HG02798 (cell line): ENCODE measurements at regions not wholly inside any gene's neighbourhood (a gene's known extent, or its start where the extent isn't known, plus 50 kb on each side); places are given as distances from the start of the nearest gene placed in this dataset.
"Not testable (repeated sequence)": the region's sequence is repeated elsewhere in the genome, so short reads cannot be mapped to it uniquely, and the experiment has no call there.

Experiments
- ATAC-seq: cut with Tn5 transposase; IDR thresholded peaks from one replicate; pipeline ENCODE4 v1.9.1; 2021; ENCODE audit warnings: mild to moderate bottlenecking; ENCODE audit not compliant: unreplicated experiment, poor library complexity

DNA sequence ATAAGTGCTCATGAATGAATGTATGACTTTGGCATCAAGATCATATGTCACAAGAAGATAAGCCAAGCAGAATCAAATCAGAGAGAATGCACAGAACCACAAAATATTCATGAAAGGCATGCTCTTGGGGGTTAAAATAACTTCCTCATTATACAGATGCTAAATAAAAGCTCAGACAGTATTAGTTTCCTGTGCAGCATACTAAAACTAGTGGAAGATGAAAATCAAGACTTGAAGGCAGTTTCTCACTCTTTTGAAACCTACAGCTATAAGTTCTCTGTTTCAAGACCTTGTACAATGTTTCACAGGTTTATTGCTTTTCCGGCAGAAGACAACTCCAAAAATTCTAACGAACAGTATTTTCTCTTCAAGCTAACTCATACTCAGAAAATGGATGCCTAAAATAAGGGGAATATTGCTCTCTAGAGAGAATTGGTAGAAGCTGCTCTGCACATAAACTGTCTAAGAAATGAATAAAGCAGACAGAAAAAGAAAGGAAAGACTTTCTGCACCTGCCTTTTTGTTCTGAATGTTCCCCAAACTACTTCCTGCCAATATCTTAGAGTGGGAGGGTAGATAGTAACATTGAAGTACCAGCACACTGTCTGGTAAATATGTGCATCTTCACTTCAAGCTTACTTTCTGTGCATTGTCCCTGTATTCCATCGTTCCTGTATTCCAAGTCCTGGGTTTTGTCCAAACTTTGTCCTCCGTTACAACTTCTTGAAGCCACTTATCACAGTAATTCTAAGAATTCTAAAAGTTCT is 639.4 kb upstream of the FAT3 start:
- ATAC-seq, result no peak

- no peak for ATAC-seq
These were observed 661.4 kb upstream of the FAT3 start for GRCh38 chr11:91563176-91563575.

GRCh38 chr11:91560434-91560833 is 664.2 kb upstream of the FAT3 start:
- no peak for ATAC-seq

- ATAC-seq, result no peak
These were observed 686.6 kb upstream of the FAT3 start for GRCh38 chr11:91538065-91538464.

- ATAC-seq, result no peak
These were observed 688.3 kb upstream of the FAT3 start for GRCh38 chr11:91536366-91536765.

- ATAC-seq, result no peak
These were observed 695.7 kb upstream of the FAT3 start for GRCh38 chr11:91528965-91529364.

- ATAC-seq, result no peak
These were observed 697.1 kb upstream of the FAT3 start for GRCh38 chr11:91527380-91528030.

- no peak for ATAC-seq
These were observed 710.9 kb upstream of the FAT3 start for GRCh38 chr11:91513734-91514133.

- ATAC-seq, result no peak
These were observed 726.8 kb upstream of the FAT3 start for GRCh38 chr11:91497847-91498246.

GRCh38 chr11:91495837-91496236 is 728.8 kb upstream of the FAT3 start:
- no peak for ATAC-seq

DNA sequence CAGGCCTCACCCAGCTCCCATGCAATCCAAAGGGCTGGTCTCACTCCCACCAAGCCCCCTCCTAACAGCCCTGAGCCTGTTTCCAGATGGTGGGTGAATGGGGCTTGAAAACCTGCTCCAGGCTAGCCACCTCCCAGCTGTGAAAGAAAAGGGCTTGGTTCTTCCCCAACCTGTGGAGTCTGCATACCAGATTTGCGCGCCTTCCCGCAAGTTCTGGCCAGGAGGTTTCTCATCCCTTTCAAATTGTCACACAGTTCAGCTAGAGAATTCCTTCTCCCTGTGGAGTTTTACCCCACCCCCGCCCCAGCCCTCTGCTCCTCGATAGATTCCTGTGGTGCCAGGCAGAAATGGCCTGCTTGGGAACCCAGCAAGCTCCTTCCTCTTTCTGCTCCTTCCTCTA is 734.6 kb upstream of the FAT3 start:
- ATAC-seq, result no peak

DNA sequence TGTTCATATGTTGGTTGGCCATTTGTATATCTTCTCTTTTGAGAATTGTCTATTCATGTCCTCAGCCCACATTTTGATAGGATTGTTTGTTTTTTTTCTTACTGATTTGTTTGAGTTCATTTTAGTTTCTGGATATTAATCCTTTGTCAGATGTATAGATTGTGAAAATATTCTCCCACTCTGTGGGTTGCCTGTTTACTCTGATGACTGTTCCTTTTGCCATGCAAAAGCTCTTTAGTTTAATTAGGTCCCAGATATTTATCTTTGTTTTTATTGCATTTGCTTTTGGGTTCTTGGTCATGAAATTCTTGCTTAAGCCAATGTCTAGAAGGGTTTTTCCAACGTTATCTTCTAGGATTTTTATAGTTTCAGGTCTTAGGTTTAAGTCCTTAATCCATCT is 740.7 kb upstream of the FAT3 start:
- ATAC-seq, result not testable (repeated sequence)

DNA sequence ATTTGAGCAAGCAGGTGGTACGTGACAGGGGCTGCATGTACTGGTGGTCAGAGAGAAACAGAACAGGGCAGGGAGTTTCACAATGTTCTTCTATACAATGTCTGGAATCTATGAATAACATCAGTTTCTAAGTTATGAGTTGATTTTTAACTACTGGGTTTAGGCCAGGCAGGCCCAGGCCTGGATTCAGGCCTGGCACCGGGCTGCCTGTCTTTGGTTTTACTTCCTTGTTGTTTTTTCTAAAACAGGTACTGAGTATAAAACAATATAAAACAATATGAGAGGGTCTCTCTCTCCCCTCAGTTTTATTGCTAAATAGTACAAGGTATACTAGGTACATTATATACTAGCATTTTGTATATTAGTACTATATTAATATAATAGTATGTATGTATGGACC is 742.7 kb upstream of the FAT3 start:
- not testable (repeated sequence) for ATAC-seq

DNA sequence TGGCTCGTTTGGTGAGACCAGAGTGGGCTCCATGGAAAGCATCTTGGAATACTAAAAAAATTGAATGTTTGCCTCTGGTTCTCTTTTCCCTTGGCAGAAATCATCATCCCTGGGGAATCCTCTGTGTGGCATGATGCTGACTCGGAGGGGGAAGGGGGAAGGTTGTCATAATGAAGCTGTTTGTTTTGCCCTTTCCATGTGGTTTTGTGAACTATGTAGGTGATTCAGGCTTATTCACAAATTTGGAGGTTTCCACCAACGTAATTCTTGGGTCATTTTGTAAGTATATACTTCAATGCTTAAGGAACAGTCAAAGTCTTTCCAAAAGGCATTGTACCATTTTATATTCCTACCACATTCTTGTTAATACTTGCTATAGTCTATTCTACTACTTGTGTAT is 754.0 kb upstream of the FAT3 start:
- no peak for ATAC-seq

DNA sequence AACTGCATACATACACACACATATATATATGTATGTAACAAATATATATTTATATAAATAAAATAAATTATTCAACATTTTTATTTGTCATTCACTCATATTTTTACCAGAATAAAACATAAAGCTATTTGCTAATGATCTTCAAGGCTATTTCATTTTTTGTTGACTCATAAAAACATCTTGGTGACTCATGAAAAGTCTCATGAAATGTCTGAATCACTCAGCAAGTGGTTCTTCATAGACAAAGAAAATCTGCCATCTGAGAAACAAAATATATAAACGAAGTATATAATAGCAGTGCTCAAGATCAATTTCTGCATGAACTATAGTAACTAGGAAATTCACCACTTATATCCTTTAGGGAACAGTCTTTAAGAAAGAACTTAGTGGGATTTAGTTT is 764.8 kb upstream of the FAT3 start:
- ATAC-seq, result no peak

DNA sequence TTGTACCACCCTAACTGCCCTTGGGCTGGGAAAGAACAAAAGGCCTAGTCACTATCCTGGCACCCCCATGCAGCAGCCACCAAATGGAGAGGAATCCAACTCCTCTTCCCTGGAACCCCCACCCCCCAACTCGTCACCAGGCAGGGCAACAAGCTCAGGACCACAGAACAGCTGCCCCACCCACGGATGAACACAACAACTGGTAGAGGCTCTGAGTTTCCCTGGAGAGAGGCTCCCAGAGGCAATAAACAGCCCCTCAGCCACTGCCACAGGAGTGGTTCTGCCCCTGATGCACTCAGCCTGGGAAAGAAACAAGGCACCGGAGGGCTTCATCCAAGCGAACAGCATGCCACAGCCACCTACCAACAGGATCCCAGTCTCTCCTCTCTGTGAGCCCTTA is 778.4 kb upstream of the FAT3 start:
- no peak for ATAC-seq

DNA sequence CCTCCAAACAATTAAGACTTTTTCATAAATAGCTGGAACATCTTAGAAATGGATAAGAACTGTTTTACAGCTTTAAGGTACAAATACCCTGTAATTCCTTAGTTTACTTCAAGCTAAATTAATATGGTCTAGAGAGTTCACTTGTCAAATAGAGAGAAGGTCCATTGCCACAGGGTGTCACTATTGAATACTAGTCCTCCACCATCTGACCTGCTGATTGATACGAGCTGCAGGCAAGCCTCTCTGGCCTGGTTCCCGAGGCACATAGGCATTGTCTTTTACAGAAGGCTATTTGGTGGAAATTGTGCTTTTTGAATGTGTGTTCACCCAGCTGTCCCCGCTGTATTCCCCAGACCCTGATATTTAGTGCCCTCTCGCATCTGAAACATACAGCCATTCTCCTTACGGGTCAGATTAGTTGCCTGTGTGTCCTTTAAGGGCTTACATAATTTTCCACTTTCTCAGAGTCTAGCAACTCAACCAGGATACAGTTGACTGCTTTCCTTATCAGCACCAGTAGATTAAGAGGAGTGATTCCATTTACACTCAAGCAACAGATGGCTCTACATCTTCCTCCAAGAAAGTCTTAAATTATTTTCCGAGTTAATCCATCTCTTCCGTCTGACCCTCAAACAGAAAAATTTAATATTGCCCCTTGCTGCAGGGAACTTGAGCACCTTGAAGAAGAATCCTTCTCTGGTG is 788.8 kb upstream of the FAT3 start:
- ATAC-seq, result no peak

GRCh38 chr11:91433284-91434010 is 791.2 kb upstream of the FAT3 start:
- no peak for ATAC-seq

DNA sequence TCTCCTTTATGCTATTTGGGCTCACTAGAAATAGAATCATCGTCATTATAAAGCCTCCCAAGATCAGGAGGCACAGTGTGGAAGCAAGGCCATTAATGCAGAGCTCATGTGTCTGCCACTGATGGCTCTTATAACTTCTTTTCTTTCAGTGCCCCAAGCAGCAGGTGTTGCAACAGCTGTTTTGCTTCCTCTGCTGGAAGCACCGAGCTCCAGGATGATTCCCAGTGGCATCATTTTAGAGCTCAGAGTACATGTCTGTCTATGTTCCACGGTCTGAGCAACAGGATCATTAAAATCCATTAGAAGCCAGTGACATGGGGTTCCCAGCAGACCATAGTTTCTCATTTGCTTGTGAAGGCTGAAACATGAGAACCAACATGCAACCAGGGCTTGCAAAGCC is 803.0 kb upstream of the FAT3 start:
- ATAC-seq, result no peak

GRCh38 chr11:91407842-91408241 is 816.8 kb upstream of the FAT3 start:
- no peak for ATAC-seq

GRCh38 chr11:91406009-91406408 is 818.6 kb upstream of the FAT3 start:
- no peak for ATAC-seq
